ENCODE measurements at regions not wholly inside any gene's neighbourhood (a gene's known extent, or its start where the extent isn't known, plus 50 kb on each side); places are given as distances from the start of the nearest gene placed in this dataset.

- Histone ChIP-seq H3K27me3 (replicated peaks in 1 of 4; ENCODE audit: control insufficient read depth in 3 of 4, extremely low read depth in 1 of 4, insufficient read depth in 3 of 4, low read length in 3 of 4) (no peaks in the 10 kb centered on the region), H3K79me1 (ENCODE audit: low read depth, low read length) (no peaks in the 10 kb centered on the region), H3K4me1 (replicated peaks in 1 of 4; ENCODE audit: control insufficient read depth in 3 of 4, insufficient read depth in 4 of 4, low read length in 3 of 4) (peaks cover 0 to 9% (median 7%) of the 10 kb centered on the region in 4 experiments; a peak in 6 of 7 replicates), H2BK120ac (replicated peaks; ENCODE audit: low read depth, low read length) (no peak overlapping the region), H3K14ac (ENCODE audit: insufficient read length) (no peak overlapping the region), H3K4ac (replicated peaks; ENCODE audit: insufficient read length, low read depth, low read length) (no peak overlapping the region), H3K23me2 (ENCODE audit: low read depth, low read length) (no peaks in the 10 kb centered on the region), H3K79me2 (ENCODE audit: control insufficient read depth in 1 of 2, insufficient read depth in 2 of 2, low read length in 2 of 2) (no peaks in the 10 kb centered on the region), H2BK15ac (ENCODE audit: low read length) (no peak overlapping the region), H4K5ac (ENCODE audit: insufficient read length, low read depth, low read length) (no peak overlapping the region), H3K9me3 (ENCODE audit: insufficient read depth in 2 of 2, low read depth in 1 of 2, low read length in 1 of 2) (no peaks in the 10 kb centered on the region), H3K18ac (ENCODE audit: extremely low read depth, low read length) (no peak overlapping the region), H2AK5ac (ENCODE audit: low read depth, low read length) (no peak overlapping the region), H3K4me3 (ENCODE audit: extremely low read depth in 1 of 4, insufficient read depth in 2 of 4, low read depth in 3 of 4, low read length in 4 of 4) (no peak overlapping the region), H3K36me3 (ENCODE audit: control insufficient read depth in 2 of 4, insufficient read depth in 4 of 4, low read length in 3 of 4) (no peaks in the 10 kb centered on the region), H4K91ac (replicated peaks; ENCODE audit: insufficient read length, low read length) (no peak overlapping the region), H2AFZ (ENCODE audit: low read length) (no peak overlapping the region), H3K56ac (replicated peaks; ENCODE audit: insufficient read length, low read depth, low read length) (no peak overlapping the region), H2BK20ac (ENCODE audit: low read length) (no peak overlapping the region), H4K8ac (ENCODE audit: extremely low read depth, insufficient read depth, low read length) (no peak overlapping the region), H3K23ac (ENCODE audit: insufficient read length) (no peak overlapping the region), H4K20me1 (replicated peaks in 1 of 2; ENCODE audit: control insufficient read depth in 1 of 2, insufficient read depth in 2 of 2, low read length in 2 of 2) (no peaks in the 10 kb centered on the region), H2BK12ac (ENCODE audit: low read depth, low read length) (no peak overlapping the region), H2BK5ac (ENCODE audit: low read depth, low read length) (no peak overlapping the region), H3K27ac (ENCODE audit: low read depth, low read length) (no peak overlapping the region), H3K4me2 (ENCODE audit: insufficient read depth in 1 of 2, low read depth in 2 of 2, low read length in 2 of 2) (no peak overlapping the region), H3K9ac (replicated peaks in 1 of 4; ENCODE audit: extremely low read depth in 1 of 4, low read depth in 3 of 4, low read length in 3 of 4) (no peak overlapping the region)
- DNase-seq (ENCODE audit: low read depth in 1 of 2, low spot score in 2 of 2) (no peak), FAIRE-seq (no peak)
- no peak for TF ChIP-seq TCF12 (IDR thresholded peaks at IDR 0.05; ENCODE audit: low read depth, low read length)
- TF ChIP-seq, protein P1, sequence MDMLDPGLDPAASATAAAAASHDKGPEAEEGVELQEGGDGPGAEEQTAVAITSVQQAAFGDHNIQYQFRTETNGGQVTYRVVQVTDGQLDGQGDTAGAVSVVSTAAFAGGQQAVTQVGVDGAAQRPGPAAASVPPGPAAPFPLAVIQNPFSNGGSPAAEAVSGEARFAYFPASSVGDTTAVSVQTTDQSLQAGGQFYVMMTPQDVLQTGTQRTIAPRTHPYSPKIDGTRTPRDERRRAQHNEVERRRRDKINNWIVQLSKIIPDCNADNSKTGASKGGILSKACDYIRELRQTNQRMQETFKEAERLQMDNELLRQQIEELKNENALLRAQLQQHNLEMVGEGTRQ (IDR thresholded peaks at IDR 0.05; ENCODE audit: low read length), result no peak
- POLR2A ChIA-PET (ENCODE audit: partially characterized antibody), result no interaction called here
- CTCF ChIA-PET (ENCODE audit: partially characterized antibody), result interaction anchor here (0.7 to 1.6 kb wide), 3 partner anchors 15 to 374 kb away, joined by 3 to 8 read pairs (median 3); no protein-coding TSS in a partner anchor
- 94% methylated on average over 2 of the region's 2 CpGs; no CpG with 5 or more reads in 1 of the 2 experiments for WGBS, 2 experiments (ENCODE audit: extremely low coverage in 1 of 2, insufficient coverage in 1 of 2, insufficient read length in 1 of 2, insufficient replicate concordance in 2 of 2, low coverage in 1 of 2, low lambda C conversion rate in 2 of 2, missing lambda C conversion rate in 1 of 2)
Observed at GRCh38 chr16:55391760-55392375, 67.9 kb downstream of the IRX6 start.

Measured in H1 (cell line).